ENCODE measurements at regions not wholly inside any gene's neighbourhood (a gene's known extent, or its start where the extent isn't known, plus 50 kb on each side); places are given as distances from the start of the nearest gene placed in this dataset.
"Not testable (repeated sequence)": the region's sequence is repeated elsewhere in the genome, so short reads cannot be mapped to it uniquely, and the experiment has no call there.

- DNase-seq (ENCODE audit: low spot score), result no peak
Measured at GRCh38 chr19:5259750-5260149, 80.9 kb downstream of the PTPRS start.

- DNase-seq (ENCODE audit: low spot score), result no peak
Measured at GRCh38 chr19:5257155-5258045, 83.2 kb downstream of the PTPRS start.

- DNase-seq (ENCODE audit: low spot score), result no peak
Measured at GRCh38 chr19:5255602-5256231, 84.9 kb downstream of the PTPRS start.

GRCh38 chr19:5254944-5255343, 85.7 kb downstream of the PTPRS start:
- no peak for DNase-seq (ENCODE audit: low spot score)

GRCh38 chr19:5254543-5254942, 86.1 kb downstream of the PTPRS start:
- DNase-seq (ENCODE audit: low spot score), result no peak

GRCh38 chr19:5253406-5254110, 87.1 kb downstream of the PTPRS start:
- DNase-seq (ENCODE audit: low spot score), result no peak

GRCh38 chr19:5251096-5252065, 89.2 kb downstream of the PTPRS start:
- no peak for DNase-seq (ENCODE audit: low spot score)

- no peak for DNase-seq (ENCODE audit: low spot score)
Measured at GRCh38 chr19:5250127-5250659, 90.4 kb downstream of the PTPRS start.

- DNase-seq (ENCODE audit: low spot score), result no peak
Measured at GRCh38 chr19:5249526-5249925, 91.1 kb downstream of the PTPRS start.

- DNase-seq (ENCODE audit: low spot score), result no peak
Measured at GRCh38 chr19:5247957-5248705, 92.5 kb downstream of the PTPRS start.

GRCh38 chr19:5246554-5247155, 94.0 kb downstream of the PTPRS start:
- DNase-seq (ENCODE audit: low spot score), result no peak

GRCh38 chr19:5245631-5246553, 94.7 kb downstream of the PTPRS start:
- DNase-seq (ENCODE audit: low spot score), result no peak

- DNase-seq (ENCODE audit: low spot score), result no peak
Measured at GRCh38 chr19:5244351-5244750, 96.3 kb downstream of the PTPRS start.

GRCh38 chr19:5243878-5244277, 96.7 kb downstream of the PTPRS start:
- no peak for DNase-seq (ENCODE audit: low spot score)

- not testable (repeated sequence) for DNase-seq (ENCODE audit: low spot score)
Measured at GRCh38 chr19:5241896-5242295, 98.7 kb downstream of the PTPRS start.

- DNase-seq (ENCODE audit: low spot score), result no peak
Measured at GRCh38 chr19:5240011-5240410, 100.6 kb downstream of the PTPRS start.

- DNase-seq (ENCODE audit: low spot score), result no peak
Measured at GRCh38 chr19:5238700-5239099, 101.9 kb downstream of the PTPRS start.

- DNase-seq (ENCODE audit: low spot score), result no peak
Measured at GRCh38 chr19:5237939-5238480, 102.6 kb downstream of the PTPRS start.

All from hepatic stellate cell (primary cell).